Lung (tissue), 11 donors: ENCODE measurements at regions not wholly inside any gene's neighbourhood (a gene's known extent, or its start where the extent isn't known, plus 50 kb on each side); places are given as distances from the start of the nearest gene placed in this dataset.

ENCODE experiments used
- ATAC-seq: fragments of 200-7000 bp; cut with Tn5 transposase; one replicate; pipeline ENCODE4 v1.9.1; 2020; ENCODE audit warnings: moderate number of reproducible peaks; ENCODE audit not compliant: insufficient read depth, low FRiP score
- DNase-seq, 3 donors: peaks; one replicate each; pipeline ENCODE4 v3.0.0-alpha.2; 2013 to 2017
- H3K27ac ChIP-seq, 2 donors: one replicate each; pipeline ENCODE4 v1.5.1; 2013; ENCODE audit warnings: mild to moderate bottlenecking in 2 of 2, moderate library complexity in 2 of 2, control low read depth in 1 of 2, inconsistent platforms in 1 of 2, low read depth in 1 of 2, low read length in 1 of 2
- H3K27me3 ChIP-seq, 3 donors: one replicate each; pipeline ENCODE4 v1.5.1; 2013; ENCODE audit warnings: low read length in 2 of 3; ENCODE audit not compliant: control insufficient read depth in 3 of 3, insufficient read depth in 3 of 3
- H3K36me3 ChIP-seq, 4 donors: one replicate each; pipeline ENCODE4 v1.5.1; 2013; ENCODE audit warnings: low read length in 4 of 4, mild to moderate bottlenecking in 1 of 4, moderate library complexity in 1 of 4; ENCODE audit not compliant: control insufficient read depth in 4 of 4, insufficient read depth in 4 of 4
- H3K4me1 ChIP-seq, 5 donors: one replicate each; pipeline ENCODE4 v1.5.1; 2013; ENCODE audit warnings: low read length in 5 of 5, mild to moderate bottlenecking in 2 of 5, moderate library complexity in 1 of 5; ENCODE audit not compliant: control insufficient read depth in 5 of 5, insufficient read depth in 5 of 5
- H3K4me3 ChIP-seq: one replicate; pipeline ENCODE4 v1.5.1; 2013; ENCODE audit warnings: mild to moderate bottlenecking, control low read depth, moderate library complexity
- H3K9ac ChIP-seq, 2 donors: one replicate each; pipeline ENCODE4 v1.5.1; 2013; ENCODE audit warnings: low read length in 2 of 2, control low read depth in 1 of 2; ENCODE audit not compliant: insufficient read depth in 1 of 2
- H3K9me3 ChIP-seq, 4 donors: one replicate each; pipeline ENCODE4 v1.5.1; 2013; ENCODE audit warnings: low read length in 3 of 4, mild to moderate bottlenecking in 1 of 4, moderate library complexity in 1 of 4; ENCODE audit not compliant: control insufficient read depth in 4 of 4, insufficient read depth in 3 of 4
- CTCF ChIP-seq: IDR thresholded peaks from 2 replicates; pipeline ENCODE4 v1.5.1; 2012; ENCODE audit warnings: mild to moderate bottlenecking; ENCODE audit errors: control extremely low read depth, extremely low read depth
- WGBS, 2 donors: extraction: QIAGEN DNeasy Blood & Tissue Kit; methylation state at CpG; one replicate each; pipeline ENCODE4 v1.1.7; 2013; 5-methylcytosine and 5-hydroxymethylcytosine counted together
- donor health status: control.
- donor health status: control.
- donor health status: Bipolar disorder and iron deficiency.
- donor health status: healthy.
- donor health status: DM: yes; HTN: yes; CAD: no.

GRCh38 chr2:203809991-203810510 is 57.5 kb upstream of the CTLA4 start:
- Histone ChIP-seq H3K36me3 (no peaks in the 10 kb centered on the region), H3K4me3 (no peak overlapping the region), H3K9ac (no peak overlapping the region), H3K4me1 (peaks cover 0 to 8% (median 2%) of the 10 kb centered on the region in 5 donors), H3K9me3 (peaks cover 0 to 3% (median under 1%) of the 10 kb centered on the region in 4 donors), H3K27ac (no peak overlapping the region), H3K27me3 (no peaks in the 10 kb centered on the region)
- DNase-seq (no peak), ATAC-seq (no peak)
- TF ChIP-seq CTCF, result no peak
- WGBS, 2 donors, result 96 to 97% methylated on average over 3 of the region's 3 CpGs

GRCh38 chr2:203811491-203812221 is 55.9 kb upstream of the CTLA4 start:
- Histone ChIP-seq H3K27me3 (no peaks in the 10 kb centered on the region), H3K4me1 (peaks cover 0 to 8% (median 3%) of the 10 kb centered on the region in 5 donors), H3K4me3 (no peak overlapping the region), H3K9ac (no peak overlapping the region), H3K9me3 (no peaks in the 10 kb centered on the region), H3K36me3 (no peaks in the 10 kb centered on the region), H3K27ac (peak overlapping the region in 1 of 2 donors; percentile 47)
- no peak for TF ChIP-seq CTCF
- ATAC-seq (peak; percentile 77), DNase-seq (peak in 1 of 3 donors; percentile 33)
- 53% methylated on average over 9 of the region's 9 CpGs for WGBS, 2 donors

DNA sequence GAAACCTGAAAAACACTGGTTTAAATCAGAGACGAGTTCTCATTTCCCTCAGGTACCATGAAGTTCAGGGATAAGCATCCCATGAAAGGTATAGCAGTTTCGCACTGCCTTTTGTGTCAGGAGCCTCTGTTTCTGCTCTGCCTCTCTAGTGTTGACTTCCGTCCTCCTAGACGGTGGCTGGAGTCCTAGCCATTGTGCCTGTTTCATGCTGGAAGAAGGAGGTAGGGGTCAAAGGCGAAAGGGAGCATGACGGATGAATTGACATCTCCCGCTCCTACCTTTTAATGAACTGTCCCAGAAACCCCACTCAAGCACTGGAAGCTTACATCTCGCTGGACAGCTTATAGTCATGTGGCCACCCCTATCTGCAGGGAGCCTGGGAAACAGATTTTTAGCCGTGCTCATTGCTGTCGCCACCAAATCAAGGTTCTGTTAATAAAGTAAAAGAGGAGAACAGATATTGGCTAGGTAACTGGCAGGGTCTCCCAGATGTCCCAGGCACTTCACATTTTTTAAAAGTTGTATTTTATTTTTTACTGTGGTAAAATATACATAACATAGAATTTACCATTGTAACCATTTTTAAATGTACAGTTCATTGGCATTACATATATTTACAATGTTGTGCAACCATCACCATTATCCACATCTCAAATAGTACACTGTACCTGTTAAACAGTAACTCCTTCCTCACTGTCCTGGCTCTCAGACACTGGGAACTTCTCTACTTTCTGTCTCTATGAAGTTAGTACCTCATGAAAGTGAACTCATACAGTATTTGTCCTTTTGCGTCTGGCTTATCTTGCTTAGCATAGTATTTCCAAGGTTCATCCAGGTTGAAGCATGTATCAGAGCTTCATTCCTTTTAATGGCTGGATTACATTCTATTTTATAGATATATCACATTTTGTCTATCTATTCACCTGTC is 55.0 kb upstream of the CTLA4 start:
- H3K4me3 ChIP-seq, result no peak overlapping the region
- no peaks in the 10 kb centered on the region for H3K9me3 ChIP-seq
- H3K4me1 ChIP-seq, result peaks cover 0 to 8% (median 3%) of the 10 kb centered on the region in 5 donors
- 88 to 90% methylated on average over 11 of the region's 11 CpGs for WGBS, 2 donors
- ATAC-seq, result no peak
- H3K27ac ChIP-seq, result peak overlapping the region in 1 of 2 donors; percentile 71
- no peaks in the 10 kb centered on the region for H3K36me3 ChIP-seq
- TF ChIP-seq CTCF, result no peak
- no peak for DNase-seq
- H3K9ac ChIP-seq, result no peak overlapping the region
- no peaks in the 10 kb centered on the region for H3K27me3 ChIP-seq
